Small intestine (tissue), 7 donors: ENCODE measurements at regions not wholly inside any gene's neighbourhood (a gene's known extent, or its start where the extent isn't known, plus 50 kb on each side); places are given as distances from the start of the nearest gene placed in this dataset.

Experiments used
- DNase-seq, 2 donors: peaks; one replicate each; pipeline versions ENCODE4 v3.0.0 to v3.0.0-alpha.2; 2013
- FAIRE-seq: peaks from 2 replicates; lab custom pipeline; 2012; peaks lifted over from hg19 to GRCh38; lab: Jason Lieb, UNC
- H3K27ac ChIP-seq, 3 donors: one replicate each; pipeline ENCODE4 v1.5.1; 2013; ENCODE audit warnings: low read length in 2 of 3, mild to moderate bottlenecking in 2 of 3, control low read depth in 1 of 3, inconsistent platforms in 1 of 3, low read depth in 1 of 3, moderate library complexity in 1 of 3
- H3K27me3 ChIP-seq, 3 donors: one replicate each; pipeline ENCODE4 v1.6.1; 2013; ENCODE audit warnings: low read length in 3 of 3, inconsistent platforms in 1 of 3; ENCODE audit not compliant: control insufficient read depth in 3 of 3, insufficient read depth in 3 of 3
- H3K36me3 ChIP-seq, 3 donors: one replicate each; pipeline ENCODE4 v1.6.1; 2013; ENCODE audit warnings: low read length in 3 of 3, inconsistent platforms in 1 of 3, low read depth in 1 of 3, mild to moderate bottlenecking in 1 of 3, moderate library complexity in 1 of 3; ENCODE audit not compliant: control insufficient read depth in 3 of 3, insufficient read depth in 2 of 3
- H3K4me1 ChIP-seq, 3 donors: one replicate each; pipeline ENCODE4 v1.6.1; 2013; ENCODE audit warnings: low read length in 2 of 3, inconsistent platforms in 1 of 3, low read depth in 1 of 3, mild to moderate bottlenecking in 1 of 3, moderate library complexity in 1 of 3; ENCODE audit not compliant: control insufficient read depth in 3 of 3, insufficient read depth in 2 of 3
- H3K4me3 ChIP-seq, 3 donors: one replicate each; pipeline ENCODE4 v1.5.1; 2013; ENCODE audit warnings: low read length in 3 of 3, control low read depth in 1 of 3, inconsistent platforms in 1 of 3, low read depth in 1 of 3, mild to moderate bottlenecking in 1 of 3, moderate library complexity in 1 of 3
- H3K9me3 ChIP-seq, 2 donors: one replicate each; pipeline ENCODE4 v1.6.1; 2013; ENCODE audit warnings: low read depth in 1 of 2, low read length in 1 of 2; ENCODE audit not compliant: control insufficient read depth in 2 of 2, insufficient read depth in 1 of 2
- WGBS, 3 donors: extraction: QIAGEN DNeasy Blood & Tissue Kit; methylation state at CpG; one replicate each; pipeline ENCODE4 v1.1.7; 2013; 5-methylcytosine and 5-hydroxymethylcytosine counted together
- donor health status: healthy with polysubstance abuse.
- donor health status: control.
- donor health status: control.
- donor health status: Bipolar disorder and iron deficiency.
- donor health status: healthy.

DNA sequence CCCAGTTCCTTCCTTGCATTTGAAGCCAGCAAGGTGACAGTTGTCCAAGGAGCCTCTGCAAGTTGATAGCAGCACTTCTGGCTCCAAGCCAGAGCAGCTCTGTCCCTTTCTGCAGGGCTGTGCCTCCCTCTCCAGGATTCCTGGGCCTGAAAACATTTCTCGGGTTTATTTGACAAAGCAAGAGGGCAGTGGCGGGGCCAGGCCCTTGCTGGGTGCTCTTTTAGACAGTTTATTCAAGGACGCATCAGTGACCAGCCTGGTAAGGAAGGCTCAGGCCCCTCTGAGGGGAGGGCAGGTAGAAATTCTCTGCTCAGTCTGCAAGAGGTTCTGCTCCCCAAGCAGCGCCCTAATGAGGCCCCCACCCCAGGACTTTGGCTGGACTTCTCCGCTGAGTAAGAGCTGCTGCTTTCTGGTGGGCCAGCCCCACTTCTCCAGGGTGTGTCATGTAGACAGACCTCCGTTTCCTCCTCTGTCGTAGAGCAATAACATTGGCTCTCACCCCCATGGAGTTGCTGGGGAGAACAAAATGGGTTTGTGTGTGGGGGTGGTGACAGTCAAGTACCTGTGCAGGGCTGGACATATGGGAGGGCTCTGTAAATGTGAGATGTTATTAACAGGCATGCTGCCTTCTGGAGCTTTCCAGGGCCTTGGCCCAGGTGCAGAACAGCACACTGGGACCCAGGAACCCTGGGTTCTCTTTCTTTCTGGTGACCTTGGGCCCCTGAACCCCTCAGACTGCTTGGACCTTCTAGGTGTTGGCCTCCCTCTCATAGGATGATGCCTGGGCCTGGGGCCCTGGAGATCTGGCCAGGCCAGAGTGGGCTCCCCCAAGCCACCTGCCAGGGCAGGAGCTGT is 146.2 kb upstream of the TLE3 start:
- WGBS, 3 donors: 72 to 88% (median 86%) methylated on average over 7 of the region's 7 CpGs
- FAIRE-seq: no peak
- H3K27ac ChIP-seq: no peak overlapping the region
- no peaks in the 10 kb centered on the region for H3K9me3 ChIP-seq
- H3K36me3 ChIP-seq: no peaks in the 10 kb centered on the region
- H3K4me1 ChIP-seq: peaks cover 0 to 19% (median 0%) of the 10 kb centered on the region in 3 donors
- peak in 1 of 2 donors; percentile 60 for DNase-seq
- no peak overlapping the region for H3K4me3 ChIP-seq
- no peaks in the 10 kb centered on the region for H3K27me3 ChIP-seq

DNA sequence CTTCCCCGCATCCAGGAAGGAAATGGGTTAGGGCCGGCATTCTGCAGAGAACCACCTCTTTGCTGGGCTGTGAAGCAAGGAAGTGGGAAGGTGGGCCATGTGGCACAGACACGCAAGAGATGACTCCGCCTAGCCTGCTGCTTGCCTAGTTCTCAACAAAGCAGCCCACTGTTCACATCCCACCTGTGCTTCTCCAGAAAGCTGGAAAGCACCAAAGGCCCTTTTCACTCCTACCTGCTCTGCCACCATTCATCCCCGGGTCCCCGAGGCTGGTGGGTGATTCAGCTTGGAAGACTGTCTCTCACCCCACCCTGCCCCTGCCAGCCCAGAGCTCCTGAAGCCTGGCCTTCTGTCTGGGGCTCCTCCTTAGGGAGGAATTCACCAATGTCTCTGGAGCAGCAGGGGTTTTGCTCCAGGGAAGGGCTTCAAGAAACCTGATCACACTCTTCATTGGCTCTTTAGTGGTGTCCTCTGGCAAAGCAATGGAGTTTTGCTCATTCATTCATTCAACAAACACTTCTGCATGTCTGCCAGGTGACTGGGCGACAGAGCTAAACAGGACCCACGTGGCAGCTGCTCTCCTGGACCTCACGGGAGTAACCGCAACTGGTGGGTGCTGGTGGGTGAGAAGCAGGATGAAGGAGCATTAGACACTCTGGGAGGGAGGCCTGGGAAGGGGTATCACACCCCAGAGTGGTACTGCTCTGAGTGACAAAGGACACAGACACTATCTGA is 145.4 kb upstream of the TLE3 start:
- WGBS, 3 donors: 78 to 79% (median 79%) methylated on average over 10 of the region's 10 CpGs
- Histone ChIP-seq H3K27ac (no peak overlapping the region), H3K4me3 (no peak overlapping the region), H3K36me3 (no peaks in the 10 kb centered on the region), H3K9me3 (no peaks in the 10 kb centered on the region), H3K27me3 (peaks cover 0 to 4% (median 0%) of the 10 kb centered on the region in 3 donors), H3K4me1 (peaks cover 0 to 14% (median 0%) of the 10 kb centered on the region in 3 donors)
- FAIRE-seq (no peak), DNase-seq (no peak)

DNA sequence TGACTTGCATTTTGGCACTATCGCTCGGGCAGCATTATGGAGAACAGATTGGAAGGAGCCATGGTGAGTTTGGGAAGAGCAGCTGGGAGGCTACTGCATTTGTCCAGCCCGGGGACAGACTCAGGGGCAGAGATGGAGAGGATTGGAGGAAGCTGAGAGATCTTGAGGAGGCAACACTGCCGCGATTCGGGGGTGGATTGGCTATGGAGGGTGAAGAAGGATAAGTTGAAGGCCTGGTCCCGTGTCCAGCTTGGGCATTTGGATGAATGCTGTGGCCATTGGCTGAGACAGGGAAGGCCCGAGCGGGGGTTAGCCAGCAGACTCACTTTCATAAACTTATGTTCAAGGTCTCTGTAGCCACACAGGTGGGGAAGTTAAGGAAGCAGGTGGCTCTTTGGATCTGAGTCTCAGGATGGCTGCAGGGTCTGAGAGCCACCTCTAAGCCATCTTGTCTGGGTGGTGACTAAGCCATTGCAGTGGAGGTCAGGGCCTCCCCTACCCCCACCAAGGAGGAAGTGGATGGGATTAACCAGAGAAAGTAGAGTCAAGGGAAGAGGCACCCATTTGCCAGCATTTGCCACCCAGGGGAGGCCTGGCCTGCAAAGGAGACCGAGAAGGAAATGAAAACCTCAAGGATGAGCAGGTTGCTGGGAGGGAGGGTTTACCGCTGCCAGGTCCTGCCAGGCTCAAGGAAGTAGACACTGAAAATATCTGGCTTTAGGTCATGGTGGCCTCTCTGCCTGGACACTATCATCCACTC is 144.0 kb upstream of the TLE3 start:
- H3K36me3 ChIP-seq: no peaks in the 10 kb centered on the region
- H3K4me1 ChIP-seq: peaks cover 0 to 14% (median 0%) of the 10 kb centered on the region in 3 donors
- DNase-seq: no peak
- peaks cover 0 to 5% (median 0%) of the 10 kb centered on the region in 3 donors for H3K27me3 ChIP-seq
- 94 to 97% (median 97%) methylated on average over 11 of the region's 11 CpGs for WGBS, 3 donors
- no peak overlapping the region for H3K4me3 ChIP-seq
- no peak overlapping the region for H3K27ac ChIP-seq
- FAIRE-seq: no peak
- no peaks in the 10 kb centered on the region for H3K9me3 ChIP-seq

DNA sequence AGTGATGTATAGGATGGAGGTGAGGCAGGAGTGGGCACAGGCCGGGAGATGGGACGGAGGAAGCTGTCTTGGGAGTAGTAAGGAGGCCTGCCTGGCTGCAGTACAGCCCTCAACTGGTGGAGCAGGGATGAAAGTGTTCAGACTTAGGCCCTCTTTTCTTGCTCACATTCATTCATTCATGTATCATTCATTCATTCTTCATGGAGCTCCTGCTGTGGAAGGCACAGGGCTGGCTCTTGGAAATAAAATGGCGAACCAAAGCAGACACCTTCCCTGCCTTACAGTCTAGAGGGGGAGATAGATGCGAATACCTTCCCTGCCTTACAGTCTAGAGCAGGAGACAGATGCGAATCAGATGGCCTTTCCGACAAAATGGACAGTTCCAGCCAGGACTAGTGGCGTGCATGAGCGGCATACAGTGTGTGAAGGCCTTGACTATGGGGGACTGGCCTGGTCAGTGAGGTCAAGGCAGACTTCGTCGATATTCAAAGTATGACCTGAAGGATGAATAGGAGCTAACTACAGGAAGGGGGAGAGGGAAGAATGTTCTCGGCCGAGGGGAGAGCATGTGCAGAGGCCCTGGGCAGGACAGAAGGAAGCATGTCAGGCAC is 143.2 kb upstream of the TLE3 start:
- no peak overlapping the region for H3K27ac ChIP-seq
- WGBS, 3 donors: 96 to 97% (median 96%) methylated on average over 12 of the region's 12 CpGs
- H3K9me3 ChIP-seq: no peaks in the 10 kb centered on the region
- DNase-seq: no peak
- peaks cover 0 to 5% (median 0%) of the 10 kb centered on the region in 3 donors for H3K27me3 ChIP-seq
- peaks cover 0 to 14% (median 0%) of the 10 kb centered on the region in 3 donors for H3K4me1 ChIP-seq
- H3K36me3 ChIP-seq: no peaks in the 10 kb centered on the region
- FAIRE-seq: no peak
- H3K4me3 ChIP-seq: no peak overlapping the region

DNA sequence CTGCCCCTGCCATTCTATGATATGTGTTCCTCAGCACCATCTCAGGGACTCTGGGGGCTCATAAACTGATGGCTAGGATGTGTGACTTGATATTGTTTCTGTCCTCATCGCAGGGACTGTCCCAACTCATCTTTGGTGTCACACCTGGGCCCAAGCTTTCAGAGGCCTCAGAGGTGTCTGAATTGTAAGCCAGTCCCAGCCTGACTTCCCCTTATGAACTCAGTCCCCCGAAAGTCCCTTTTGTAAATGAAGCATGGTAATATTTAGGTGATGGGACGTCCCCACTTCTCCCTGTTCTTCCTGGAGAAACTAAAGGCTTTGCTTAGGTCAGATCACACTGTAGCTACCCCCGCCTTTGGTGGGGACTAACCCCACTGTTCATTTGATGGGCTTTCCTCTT is 142.4 kb upstream of the TLE3 start:
- Histone ChIP-seq H3K9me3 (no peaks in the 10 kb centered on the region), H3K4me1 (peaks cover 0 to 14% (median 0%) of the 10 kb centered on the region in 3 donors), H3K27ac (no peak overlapping the region), H3K27me3 (peaks cover 0 to 5% (median 0%) of the 10 kb centered on the region in 3 donors), H3K4me3 (no peak overlapping the region), H3K36me3 (no peaks in the 10 kb centered on the region)
- 76 to 88% (median 82%) methylated on average over 4 of the region's 4 CpGs for WGBS, 3 donors
- FAIRE-seq (no peak), DNase-seq (no peak)

DNA sequence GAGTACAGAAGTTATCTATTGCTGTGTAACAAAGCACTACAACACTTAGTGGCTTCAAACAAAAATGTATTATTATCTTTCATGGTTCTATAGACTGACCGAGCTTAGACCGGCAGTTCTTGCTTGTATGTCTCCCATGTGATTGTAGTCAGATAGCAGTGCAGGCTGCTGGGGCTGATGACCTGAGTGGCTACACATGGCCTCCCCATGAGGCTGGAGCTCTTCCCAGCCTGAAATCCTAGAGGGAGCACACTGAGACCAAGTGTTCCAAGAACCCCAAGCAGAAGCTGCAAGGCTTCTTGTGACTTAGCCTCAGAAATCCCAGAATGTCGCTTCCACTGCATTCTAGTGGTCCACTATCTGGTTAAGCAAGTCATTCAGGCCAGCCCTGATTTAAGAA is 141.2 kb upstream of the TLE3 start:
- H3K27ac ChIP-seq: no peak overlapping the region
- no peaks in the 10 kb centered on the region for H3K9me3 ChIP-seq
- H3K27me3 ChIP-seq: peaks cover 0 to 5% (median 0%) of the 10 kb centered on the region in 3 donors
- H3K4me3 ChIP-seq: no peak overlapping the region
- H3K4me1 ChIP-seq: peaks cover 0 to 10% (median 0%) of the 10 kb centered on the region in 3 donors
- no peaks in the 10 kb centered on the region for H3K36me3 ChIP-seq
- WGBS, 3 donors: 95 to 97% (median 97%) methylated on average over 3 of the region's 3 CpGs
- FAIRE-seq: no peak
- DNase-seq: no peak

DNA sequence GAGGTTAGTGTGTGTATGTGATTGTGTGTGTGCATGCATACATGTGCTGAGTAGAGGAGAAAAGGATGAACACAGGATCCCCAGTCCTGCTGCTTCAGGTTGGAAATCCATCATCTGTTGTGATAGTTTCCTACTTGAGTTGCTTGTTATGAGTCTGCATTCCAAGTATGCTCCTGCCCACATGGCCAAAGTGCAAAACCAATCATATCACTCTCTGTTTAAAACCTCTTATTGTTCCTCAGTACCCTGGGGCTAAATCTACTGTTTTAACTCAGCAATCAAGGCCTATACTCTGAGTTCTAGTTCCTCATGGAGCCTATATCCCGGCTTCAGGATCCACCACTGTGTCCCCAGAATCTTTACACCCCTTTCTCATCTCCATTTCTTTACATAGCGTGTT is 139.9 kb upstream of the TLE3 start:
- no peaks in the 10 kb centered on the region for H3K4me1 ChIP-seq
- 92 to 97% (median 94%) methylated on average over 2 of the region's 2 CpGs for WGBS, 3 donors
- no peak for FAIRE-seq

More for the DNA sequence above, 139.9 kb upstream of the TLE3 start:
- Histone ChIP-seq H3K27ac (no peak overlapping the region), H3K27me3 (peaks cover 0 to 5% (median 0%) of the 10 kb centered on the region in 3 donors), H3K9me3 (no peaks in the 10 kb centered on the region), H3K36me3 (no peaks in the 10 kb centered on the region), H3K4me3 (no peak overlapping the region)
- DNase-seq: no peak
